Keratinocyte (primary cell): ENCODE measurements at regions not wholly inside any gene's neighbourhood (a gene's known extent, or its start where the extent isn't known, plus 50 kb on each side); places are given as distances from the start of the nearest gene placed in this dataset.

Experiments used
- DNase-seq: peaks from one replicate; pipeline ENCODE4 v3.0.0-alpha.2; 2011; ENCODE audit warnings: low read depth, missing footprints, low spot score
- FAIRE-seq: peaks from 2 replicates; lab custom pipeline; 2011; peaks lifted over from hg19 to GRCh38; lab: Jason Lieb, UNC
- H2AFZ ChIP-seq: 2 replicates; pipeline ENCODE4 v1.6.0; 2012; ENCODE audit warnings: low read length, control low read depth, inconsistent platforms; ENCODE audit not compliant: control insufficient read depth
- H3K27ac ChIP-seq: 2 replicates; pipeline ENCODE4 v1.5.1; 2011; ENCODE audit warnings: low read length; ENCODE audit not compliant: control insufficient read depth, insufficient read depth
- H3K27me3 ChIP-seq: 3 replicates; pipeline ENCODE4 v1.6.0; 2011; ENCODE audit warnings: low read length; ENCODE audit not compliant: control insufficient read depth, insufficient read depth; ENCODE audit errors: extremely low read depth
- H3K36me3 ChIP-seq, 2 experiments: 2 replicates in 1 of 2; 3 replicates in 1 of 2; pipeline ENCODE4 v1.5.1; 2011; ENCODE audit warnings: low read length in 2 of 2, mild to moderate bottlenecking in 1 of 2; ENCODE audit not compliant: control insufficient read depth in 2 of 2, insufficient read depth in 2 of 2; ENCODE audit errors: extremely low read depth in 1 of 2
- H3K4me1 ChIP-seq: 3 replicates; pipeline ENCODE4 v1.5.1; 2011; ENCODE audit warnings: low read length; ENCODE audit not compliant: control insufficient read depth, insufficient read depth; ENCODE audit errors: extremely low read depth
- H3K4me2 ChIP-seq: 3 replicates; pipeline ENCODE4 v1.6.0; 2011; ENCODE audit warnings: low read depth, low read length; ENCODE audit not compliant: control insufficient read depth, insufficient read depth; ENCODE audit errors: extremely low read depth
- H3K4me3 ChIP-seq, 3 experiments: fragments of 200-600 bp in 1 of 3; sonication (generic) in 1 of 3; 2 replicates in 2 of 3; 3 replicates in 1 of 3; pipeline ENCODE4 v1.5.1; 2011 to 2016; ENCODE audit warnings: low read length in 3 of 3, mild to moderate bottlenecking in 3 of 3, control low read depth in 2 of 3, inconsistent platforms in 1 of 3, low read depth in 1 of 3, mixed read lengths in 1 of 3, mixed run types in 1 of 3, moderate library complexity in 1 of 3; ENCODE audit not compliant: control insufficient read depth in 2 of 3, insufficient read depth in 2 of 3; ENCODE audit errors: extremely low read depth in 1 of 3
- H3K79me2 ChIP-seq: 2 replicates; pipeline ENCODE4 v1.6.0; 2012; ENCODE audit warnings: low read length; ENCODE audit not compliant: control insufficient read depth, insufficient read depth
- H3K9ac ChIP-seq: 3 replicates; pipeline ENCODE4 v1.6.0; 2011; ENCODE audit warnings: low read length; ENCODE audit not compliant: control insufficient read depth, insufficient read depth; ENCODE audit errors: extremely low read depth
- H3K9me1 ChIP-seq: 3 replicates; pipeline ENCODE4 v1.6.0; 2011; ENCODE audit warnings: low read length; ENCODE audit not compliant: control insufficient read depth, insufficient read depth; ENCODE audit errors: extremely low read depth
- H3K9me3 ChIP-seq: 2 replicates; pipeline ENCODE4 v1.5.1; 2012; ENCODE audit warnings: low read depth, low read length; ENCODE audit not compliant: control insufficient read depth
- H4K20me1 ChIP-seq: 3 replicates; pipeline ENCODE4 v1.6.0; 2011; ENCODE audit warnings: low read length; ENCODE audit not compliant: control insufficient read depth, insufficient read depth; ENCODE audit errors: extremely low read depth
- EZH2 ChIP-seq: IDR thresholded peaks from one replicate; pipeline ENCODE4 v1.6.1; 2012; ENCODE audit warnings: inconsistent platforms, mild to moderate bottlenecking, low read length, moderate library complexity
- dilution Hi-C: fragments of 300-500 bp; cut with MboI; formaldehyde crosslinking; loops from one replicate; pipeline ENCODE4 v1.7.0; 2020; ENCODE audit warnings: low sequenced_read_pairs; ENCODE audit not compliant: extremely low pct_ligation_motif_present
- TF ChIP-seq, protein P1 (sequence below), 3 experiments: IDR thresholded peaks in 1 of 3; conservative IDR thresholded peaks in 1 of 3; optimal IDR thresholded peaks in 1 of 3; 2 replicates in 2 of 3; 3 replicates in 1 of 3; pipeline versions ENCODE3 to v1.5.1; 2011; ENCODE audit warnings: low read length in 3 of 3, mild to moderate bottlenecking in 3 of 3, moderate library complexity in 2 of 3, control low read depth in 1 of 3, inconsistent platforms in 1 of 3; ENCODE audit not compliant: insufficient read depth in 2 of 3; ENCODE audit errors: extremely low read depth in 1 of 3

DNA sequence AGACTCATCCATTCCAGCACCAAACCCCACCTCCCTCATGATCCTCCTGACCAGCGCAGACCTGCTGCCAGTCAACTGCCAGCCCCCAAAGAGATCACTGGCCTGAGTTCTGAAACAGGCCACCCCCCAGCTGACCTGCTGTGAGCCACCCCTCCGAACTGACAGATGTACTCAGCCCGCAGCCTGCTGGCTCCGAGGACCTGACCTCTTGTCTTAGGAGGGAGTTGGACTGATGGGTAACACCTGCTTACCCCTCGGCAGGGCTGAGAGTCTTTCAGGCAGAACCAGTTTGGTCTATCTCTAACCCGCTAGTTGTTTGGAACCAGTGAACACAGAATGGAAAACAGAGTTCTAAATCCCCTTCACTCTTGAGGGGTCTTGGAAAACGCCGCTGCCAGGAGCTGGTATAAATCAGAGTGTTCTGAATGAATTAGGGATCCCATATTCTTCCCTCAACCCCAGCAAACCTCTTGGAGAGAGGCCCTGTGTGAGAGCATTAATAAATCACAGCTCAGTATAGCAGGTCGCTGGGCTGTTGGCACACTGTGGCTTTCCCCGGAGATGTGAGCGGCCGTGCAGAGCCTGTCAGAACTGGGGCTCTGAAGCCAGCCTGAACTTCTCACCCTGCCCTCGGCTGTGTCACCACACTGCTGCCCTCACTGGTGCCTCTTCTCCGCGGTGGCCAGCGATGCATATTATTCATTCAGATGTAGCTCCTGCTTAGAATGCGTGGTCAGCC lies 165.1 kb upstream of the NCAM1 start:
- TF ChIP-seq, protein P1, sequence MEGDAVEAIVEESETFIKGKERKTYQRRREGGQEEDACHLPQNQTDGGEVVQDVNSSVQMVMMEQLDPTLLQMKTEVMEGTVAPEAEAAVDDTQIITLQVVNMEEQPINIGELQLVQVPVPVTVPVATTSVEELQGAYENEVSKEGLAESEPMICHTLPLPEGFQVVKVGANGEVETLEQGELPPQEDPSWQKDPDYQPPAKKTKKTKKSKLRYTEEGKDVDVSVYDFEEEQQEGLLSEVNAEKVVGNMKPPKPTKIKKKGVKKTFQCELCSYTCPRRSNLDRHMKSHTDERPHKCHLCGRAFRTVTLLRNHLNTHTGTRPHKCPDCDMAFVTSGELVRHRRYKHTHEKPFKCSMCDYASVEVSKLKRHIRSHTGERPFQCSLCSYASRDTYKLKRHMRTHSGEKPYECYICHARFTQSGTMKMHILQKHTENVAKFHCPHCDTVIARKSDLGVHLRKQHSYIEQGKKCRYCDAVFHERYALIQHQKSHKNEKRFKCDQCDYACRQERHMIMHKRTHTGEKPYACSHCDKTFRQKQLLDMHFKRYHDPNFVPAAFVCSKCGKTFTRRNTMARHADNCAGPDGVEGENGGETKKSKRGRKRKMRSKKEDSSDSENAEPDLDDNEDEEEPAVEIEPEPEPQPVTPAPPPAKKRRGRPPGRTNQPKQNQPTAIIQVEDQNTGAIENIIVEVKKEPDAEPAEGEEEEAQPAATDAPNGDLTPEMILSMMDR (optimal IDR thresholded peaks at IDR 0.05 in 1 of 3, IDR thresholded peaks at IDR 0.05 in 1 of 3, conservative IDR thresholded peaks at IDR 0.05 in 1 of 3; ENCODE audit: extremely low read depth in 1 of 3, insufficient read depth in 2 of 3, low read length in 3 of 3), result no peak
- no peak for TF ChIP-seq EZH2
- H3K9me3 ChIP-seq, result no peaks in the 10 kb centered on the region
- H4K20me1 ChIP-seq, result no peaks in the 10 kb centered on the region
- dilution Hi-C loops, result no loop called here
- no peak overlapping the region for H3K9ac ChIP-seq
- H3K27ac ChIP-seq, result no peak overlapping the region
- no peaks in the 10 kb centered on the region for H3K4me1 ChIP-seq
- no peak overlapping the region for H3K4me3 ChIP-seq
- no peak for DNase-seq
- H3K36me3 ChIP-seq, result no peaks in the 10 kb centered on the region
- no peak overlapping the region for H2AFZ ChIP-seq
- no peak overlapping the region for H3K4me2 ChIP-seq
- no peaks in the 10 kb centered on the region for H3K27me3 ChIP-seq
- no peaks in the 10 kb centered on the region for H3K79me2 ChIP-seq
- no peaks in the 10 kb centered on the region for H3K9me1 ChIP-seq
- FAIRE-seq, result no peak

DNA sequence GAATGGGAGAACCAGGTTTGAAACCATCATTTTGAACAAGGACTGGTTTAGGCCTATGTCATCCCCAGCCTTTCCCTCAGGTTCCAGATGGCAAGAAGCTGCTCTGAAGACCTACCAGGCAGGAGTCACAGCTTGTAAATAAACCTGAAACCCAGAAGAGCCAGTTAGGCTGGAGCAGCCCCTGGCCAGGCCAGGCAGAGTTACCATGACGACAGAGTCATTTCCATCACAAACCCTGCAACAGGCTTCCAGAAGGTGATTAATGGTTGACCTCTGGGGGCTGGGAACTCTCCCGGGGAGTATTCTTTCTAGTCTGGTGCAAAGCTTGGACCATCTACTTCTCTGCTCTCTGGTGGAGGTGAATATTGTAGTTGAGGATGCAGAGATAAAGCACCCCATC lies 164.1 kb upstream of the NCAM1 start:
- Histone ChIP-seq H3K4me2 (no peak overlapping the region), H3K27ac (no peak overlapping the region), H3K4me3 (no peak overlapping the region), H3K4me1 (no peaks in the 10 kb centered on the region), H3K27me3 (no peaks in the 10 kb centered on the region), H3K79me2 (no peaks in the 10 kb centered on the region), H4K20me1 (no peaks in the 10 kb centered on the region), H3K9me3 (no peaks in the 10 kb centered on the region), H2AFZ (no peak overlapping the region), H3K9ac (no peak overlapping the region), H3K36me3 (no peaks in the 10 kb centered on the region), H3K9me1 (no peaks in the 10 kb centered on the region)
- no peak for DNase-seq
- TF ChIP-seq, protein P1 (optimal IDR thresholded peaks at IDR 0.05 in 1 of 3, IDR thresholded peaks at IDR 0.05 in 1 of 3, conservative IDR thresholded peaks at IDR 0.05 in 1 of 3; ENCODE audit: extremely low read depth in 1 of 3, insufficient read depth in 2 of 3, low read length in 3 of 3), result no peak
- no peak for TF ChIP-seq EZH2
- dilution Hi-C loops, result no loop called here
- FAIRE-seq, result no peak
